Retina (tissue), 1 donor: ENCODE measurements at regions not wholly inside any gene's neighbourhood (a gene's known extent, or its start where the extent isn't known, plus 50 kb on each side); places are given as distances from the start of the nearest gene placed in this dataset.

Experiments
- DNase-seq: peaks from one replicate; pipeline ENCODE4 v3.0.0-alpha.2; 2016

DNA sequence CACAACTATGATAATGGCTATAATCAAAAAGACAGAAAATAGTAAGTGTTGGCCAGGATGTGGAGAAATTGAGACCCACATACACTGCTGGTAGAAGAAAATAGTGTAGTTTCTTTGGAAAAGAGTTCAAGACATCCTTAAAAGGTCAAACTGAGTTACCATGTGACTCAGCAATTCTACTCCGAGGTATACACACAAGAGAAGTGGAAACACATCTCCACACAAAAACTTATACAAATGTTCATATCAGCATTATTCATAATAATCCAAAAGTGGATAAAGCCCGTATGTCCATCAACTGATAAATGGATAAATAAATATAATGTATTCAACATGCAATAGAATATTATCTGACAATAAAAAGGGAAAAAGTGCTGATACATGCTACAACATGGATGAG is 532.2 kb downstream of the NR2F1-AS1 start:
- DNase-seq, result no peak

GRCh38 chr5:93044859-93045666 is 536.0 kb downstream of the NR2F1-AS1 start:
- DNase-seq, result no peak

GRCh38 chr5:93039888-93040287 is 541.1 kb downstream of the NR2F1-AS1 start:
- DNase-seq, result no peak

DNA sequence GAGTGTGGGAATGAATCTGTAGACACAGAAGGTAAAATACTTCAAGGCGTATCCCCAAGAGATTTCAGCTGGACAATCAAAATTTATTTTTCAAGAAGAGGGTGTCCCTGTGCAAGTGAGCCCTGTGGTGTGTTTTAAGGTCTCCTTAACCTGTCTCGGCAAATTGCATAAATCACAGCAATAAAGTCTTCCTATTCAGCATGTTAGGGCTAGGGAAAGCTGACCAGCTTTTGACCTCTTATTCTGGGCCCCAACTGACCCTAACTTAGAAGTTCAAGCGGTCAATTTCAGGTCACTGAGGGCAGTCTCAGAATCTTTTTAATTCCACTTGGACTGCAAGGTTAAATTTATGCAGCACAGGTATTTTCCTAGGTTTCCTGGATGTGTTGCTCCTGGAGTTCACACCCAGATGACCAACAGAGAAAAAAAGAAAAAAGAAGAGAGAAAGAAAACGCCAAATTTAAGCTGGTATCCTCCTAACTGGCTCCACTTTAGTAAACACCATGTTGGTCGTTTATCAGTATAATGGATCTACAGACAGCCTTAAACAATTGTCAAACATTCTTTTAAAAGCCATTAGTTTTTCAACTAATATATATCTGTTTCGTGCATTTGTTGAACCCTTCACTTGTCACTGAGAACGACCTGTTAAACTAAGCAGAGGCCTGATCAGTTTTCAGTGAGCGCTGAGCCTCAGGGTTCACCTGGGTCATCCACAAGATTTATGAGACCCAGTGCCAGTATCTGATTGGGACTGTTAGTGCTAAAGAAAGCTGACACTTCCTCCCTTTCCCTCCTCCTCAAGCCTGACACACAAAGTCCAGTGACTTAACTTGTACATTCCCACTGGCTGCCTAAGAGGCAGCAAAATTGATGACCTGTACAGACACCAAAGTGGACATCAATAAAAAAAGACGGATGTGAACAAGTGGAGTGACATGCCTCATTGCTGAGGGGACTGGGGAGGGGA is 546.1 kb downstream of the NR2F1-AS1 start:
- DNase-seq, result peak; percentile 14

GRCh38 chr5:93022796-93023447 is 558.1 kb downstream of the NR2F1-AS1 start:
- DNase-seq, result no peak

GRCh38 chr5:93022211-93022610 is 558.8 kb downstream of the NR2F1-AS1 start:
- no peak for DNase-seq

DNA sequence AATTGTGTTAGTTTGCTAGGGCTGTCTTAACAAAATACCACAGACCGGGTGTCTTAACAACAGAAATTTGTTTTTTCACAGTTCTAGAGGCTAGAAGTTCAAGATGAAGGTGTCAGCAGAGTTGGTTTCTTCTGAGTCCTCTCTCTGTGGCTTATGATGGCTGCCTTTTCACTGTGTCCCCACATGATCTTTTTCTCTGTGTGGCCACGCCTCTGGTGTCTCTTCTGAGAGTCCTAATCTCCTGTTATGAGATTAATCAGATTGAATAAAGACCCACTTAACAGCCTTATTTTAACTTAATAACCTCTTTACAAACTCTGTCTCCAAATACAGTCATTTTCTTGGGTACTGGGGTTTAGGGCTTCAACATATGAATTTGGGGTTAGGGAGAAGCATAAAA is 561.1 kb downstream of the NR2F1-AS1 start:
- DNase-seq, result no peak

- DNase-seq, result no peak
Measured at GRCh38 chr5:93018461-93018860, 562.6 kb downstream of the NR2F1-AS1 start.

- DNase-seq, result no peak
Measured at GRCh38 chr5:93017849-93018248, 563.2 kb downstream of the NR2F1-AS1 start.

DNA sequence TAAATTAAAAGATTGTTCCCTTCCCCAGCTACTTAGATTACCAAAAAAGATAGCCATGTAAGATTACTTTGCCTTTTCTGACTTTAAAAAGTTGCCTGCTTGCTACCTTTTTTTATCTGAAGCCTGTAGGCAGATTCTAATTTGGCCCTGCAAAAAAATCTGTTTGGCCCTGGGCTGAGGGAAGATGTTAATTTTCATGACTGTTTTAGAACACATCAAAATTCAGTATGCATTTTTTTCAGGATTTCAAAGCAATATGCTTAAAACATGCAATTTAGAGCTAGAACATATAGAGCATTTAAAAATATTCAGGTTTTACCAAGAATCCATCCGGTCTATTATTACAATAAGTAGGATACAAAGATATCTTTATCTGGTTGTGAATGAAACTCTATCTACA is 563.6 kb downstream of the NR2F1-AS1 start:
- no peak for DNase-seq

GRCh38 chr5:93010616-93011015 is 570.4 kb downstream of the NR2F1-AS1 start:
- DNase-seq, result no peak

DNA sequence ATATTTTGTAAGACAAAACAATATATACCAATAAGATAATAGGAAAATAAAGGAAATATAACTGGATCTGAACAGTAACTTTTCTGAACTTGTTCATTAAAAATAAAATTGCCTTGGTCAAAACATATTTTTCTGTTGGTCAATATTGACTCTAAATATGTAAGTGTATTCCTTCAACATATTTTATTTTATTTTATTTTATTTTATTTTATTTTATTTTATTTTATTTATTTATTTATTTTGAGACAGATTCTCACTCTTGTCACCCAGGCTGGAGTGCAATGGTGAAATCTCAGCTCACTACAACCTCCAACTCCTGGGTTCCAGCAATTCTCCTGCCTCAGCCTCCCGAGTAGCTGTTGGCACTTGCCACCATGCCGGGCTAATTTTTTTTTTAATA is 571.0 kb downstream of the NR2F1-AS1 start:
- no peak for DNase-seq

- no peak for DNase-seq
Measured at GRCh38 chr5:93008502-93009207, 572.4 kb downstream of the NR2F1-AS1 start.

GRCh38 chr5:93006915-93007314 is 574.1 kb downstream of the NR2F1-AS1 start:
- DNase-seq, result no peak

- no peak for DNase-seq
Measured at GRCh38 chr5:92998456-92998855, 582.6 kb downstream of the NR2F1-AS1 start.

DNA sequence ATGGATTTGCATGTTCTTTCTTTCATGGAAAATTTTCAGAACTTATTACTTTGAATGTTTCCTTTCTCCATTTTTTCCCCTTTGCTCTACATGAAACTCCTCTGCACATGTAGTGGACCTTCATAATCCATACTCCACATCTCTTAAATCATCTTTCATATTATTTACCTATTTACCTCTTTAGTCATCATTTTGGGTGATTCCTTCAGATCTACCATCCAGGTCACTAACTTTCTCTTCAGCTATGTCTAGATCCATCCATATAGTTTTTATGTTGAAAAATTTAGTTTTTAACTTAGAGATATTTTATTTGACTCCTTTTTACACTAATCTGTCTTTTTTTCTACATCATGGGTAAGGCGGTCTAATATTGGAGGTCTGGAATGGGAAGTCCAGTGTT is 586.6 kb downstream of the NR2F1-AS1 start:
- no peak for DNase-seq

- DNase-seq, result no peak
Measured at GRCh38 chr5:92992073-92992472, 588.9 kb downstream of the NR2F1-AS1 start.

GRCh38 chr5:92991581-92992067 is 589.4 kb downstream of the NR2F1-AS1 start:
- peak; percentile 71 for DNase-seq

GRCh38 chr5:92990771-92991170 is 590.2 kb downstream of the NR2F1-AS1 start:
- DNase-seq, result no peak

- DNase-seq, result no peak
Measured at GRCh38 chr5:92981001-92981400, 600.0 kb downstream of the NR2F1-AS1 start.

DNA sequence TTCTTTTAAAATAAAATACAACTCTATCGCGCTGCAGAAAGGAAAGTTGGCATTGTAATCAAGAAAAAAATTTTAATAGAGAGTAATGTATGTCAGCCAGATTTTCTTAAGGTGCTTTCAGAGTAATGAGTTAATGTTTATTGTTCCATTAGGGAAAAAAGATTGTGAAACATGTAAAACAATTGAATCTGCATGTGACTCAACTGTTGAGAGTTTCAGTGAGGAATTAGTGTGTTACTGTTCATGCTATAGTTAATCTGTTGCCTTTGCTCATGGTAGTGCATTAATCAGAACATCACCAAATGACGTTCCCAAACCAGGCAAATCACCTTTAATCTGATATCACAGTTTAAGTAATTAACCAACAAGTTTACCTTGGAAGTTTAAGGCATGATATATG is 600.5 kb downstream of the NR2F1-AS1 start:
- no peak for DNase-seq

- DNase-seq, result no peak
Measured at GRCh38 chr5:92979716-92980115, 601.3 kb downstream of the NR2F1-AS1 start.
